GM21526 (cell line): ENCODE measurements at regions not wholly inside any gene's neighbourhood (a gene's known extent, or its start where the extent isn't known, plus 50 kb on each side); places are given as distances from the start of the nearest gene placed in this dataset.

Source experiments
- ATAC-seq: cut with Tn5 transposase; IDR thresholded peaks from one replicate; pipeline ENCODE4 v1.9.1; 2021; ENCODE audit warnings: moderate library complexity; ENCODE audit not compliant: unreplicated experiment, low FRiP score

DNA sequence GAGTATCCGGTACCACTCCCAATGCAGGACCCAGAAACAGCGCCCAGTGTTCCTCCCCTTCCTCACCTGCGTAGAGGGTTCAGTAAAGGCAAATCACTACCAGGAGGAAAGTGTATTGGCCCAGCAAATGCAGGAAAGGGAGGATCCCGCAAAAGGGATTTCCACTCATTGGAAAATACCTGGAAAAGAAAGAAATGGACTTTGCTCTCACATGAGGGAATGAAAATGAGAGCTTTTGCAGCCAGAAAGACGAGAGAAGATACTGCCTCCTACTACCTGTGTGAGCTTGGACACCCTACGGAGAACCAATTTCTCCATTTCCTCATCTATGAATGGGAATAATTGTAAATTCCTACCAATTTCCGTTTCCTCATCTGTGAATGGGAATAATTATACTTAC is 184.1 kb upstream of the PPARGC1A start:
- ATAC-seq: no peak

DNA sequence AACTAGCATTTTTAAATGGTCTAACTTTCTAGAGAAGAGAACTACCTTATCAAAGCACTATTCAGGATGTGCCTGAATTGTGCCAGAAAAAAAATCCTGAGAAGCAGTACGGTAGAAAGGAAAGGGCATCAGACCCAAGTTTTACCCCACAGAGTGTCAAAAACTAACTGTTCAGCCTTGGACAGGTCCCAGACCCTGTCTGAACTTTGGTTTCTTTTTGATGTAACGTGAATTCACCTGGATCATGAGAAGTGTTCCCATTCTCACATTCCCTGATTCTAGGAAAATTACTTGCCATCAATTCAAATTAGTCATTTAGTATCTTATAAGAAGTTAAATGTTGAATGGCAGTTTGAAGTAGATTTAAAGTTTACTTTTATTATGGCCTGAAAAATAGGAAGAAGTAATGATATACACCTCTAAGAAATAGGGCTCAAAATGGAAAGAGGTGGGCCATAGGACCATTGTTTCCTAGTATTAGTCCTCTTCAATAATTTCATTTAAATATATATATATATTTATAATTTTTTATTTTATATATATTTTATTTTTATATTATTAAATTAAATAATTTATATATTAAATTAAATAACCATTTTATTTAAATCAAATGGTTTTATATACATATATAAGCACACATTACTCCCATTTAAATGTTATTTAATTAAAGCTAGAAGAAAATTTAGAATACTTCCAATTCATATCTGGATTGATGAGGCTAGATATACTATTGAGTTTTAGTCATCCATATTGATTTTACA is 181.9 kb upstream of the PPARGC1A start:
- no peak for ATAC-seq

- ATAC-seq: no peak
Measured at GRCh38 chr4:24070117-24070516, 180.3 kb upstream of the PPARGC1A start.

DNA sequence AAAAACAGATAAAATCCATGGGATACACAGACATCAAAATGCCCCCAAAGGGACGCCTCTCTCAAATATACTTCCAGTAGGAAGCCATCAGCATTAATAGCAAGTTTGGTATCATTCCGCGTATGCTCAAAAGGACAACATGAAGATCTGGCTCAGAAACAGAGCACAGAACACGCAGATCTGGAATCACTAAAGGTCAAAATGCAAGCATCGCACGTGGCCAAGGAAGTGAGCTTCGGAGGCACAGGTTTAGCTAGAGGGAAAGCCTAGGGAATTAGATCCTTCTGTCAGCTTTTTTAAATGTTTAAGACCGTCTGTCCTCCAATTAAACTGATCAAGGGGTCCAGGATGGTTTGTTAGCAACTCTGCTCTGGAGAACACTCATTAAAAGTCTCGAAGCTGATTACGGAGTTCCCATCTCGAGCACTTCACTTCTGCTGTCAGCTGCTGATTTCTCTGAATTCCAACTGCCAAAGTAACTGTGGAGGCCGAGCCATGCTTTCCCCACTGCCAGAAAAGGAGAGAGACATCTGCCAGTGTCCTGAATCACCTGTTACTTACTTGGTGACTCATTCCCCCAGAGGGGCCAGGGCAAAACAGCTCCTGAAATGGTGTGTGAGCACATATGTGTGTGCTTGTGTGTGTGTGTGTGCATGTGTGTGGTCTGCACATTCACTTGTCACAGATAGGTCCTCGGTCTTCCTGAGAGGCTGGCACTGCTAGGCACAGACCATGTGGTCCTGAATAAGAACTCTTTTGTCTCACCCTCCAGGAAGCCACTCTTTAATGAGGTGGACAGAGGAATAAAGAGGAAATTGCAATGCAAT is 177.7 kb upstream of the PPARGC1A start:
- no peak for ATAC-seq

- ATAC-seq: no peak
Measured at GRCh38 chr4:24065974-24066373, 176.1 kb upstream of the PPARGC1A start.

DNA sequence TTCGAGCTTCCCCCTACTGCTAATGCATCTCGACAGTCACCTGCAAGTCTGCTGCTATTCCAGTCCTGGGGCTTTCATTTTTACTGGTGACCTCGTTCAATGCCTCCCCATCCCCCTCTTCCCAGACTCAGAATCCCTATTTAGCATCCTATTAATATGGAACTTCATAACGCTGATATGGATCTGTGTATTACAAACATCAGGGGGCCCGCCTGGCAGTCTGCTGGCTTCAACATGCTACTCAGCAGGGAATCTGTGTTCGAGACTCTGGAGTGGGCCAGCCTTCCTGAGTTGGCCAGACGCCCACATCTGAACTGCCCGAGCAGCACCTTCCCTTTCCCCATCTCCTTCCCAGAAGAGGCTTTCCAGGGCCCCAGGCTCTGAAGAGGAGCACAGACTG is 173.9 kb upstream of the PPARGC1A start:
- no peak for ATAC-seq

GRCh38 chr4:24060932-24061331 is 171.1 kb upstream of the PPARGC1A start:
- ATAC-seq: no peak

GRCh38 chr4:24059839-24060238 is 170.0 kb upstream of the PPARGC1A start:
- ATAC-seq: no peak

DNA sequence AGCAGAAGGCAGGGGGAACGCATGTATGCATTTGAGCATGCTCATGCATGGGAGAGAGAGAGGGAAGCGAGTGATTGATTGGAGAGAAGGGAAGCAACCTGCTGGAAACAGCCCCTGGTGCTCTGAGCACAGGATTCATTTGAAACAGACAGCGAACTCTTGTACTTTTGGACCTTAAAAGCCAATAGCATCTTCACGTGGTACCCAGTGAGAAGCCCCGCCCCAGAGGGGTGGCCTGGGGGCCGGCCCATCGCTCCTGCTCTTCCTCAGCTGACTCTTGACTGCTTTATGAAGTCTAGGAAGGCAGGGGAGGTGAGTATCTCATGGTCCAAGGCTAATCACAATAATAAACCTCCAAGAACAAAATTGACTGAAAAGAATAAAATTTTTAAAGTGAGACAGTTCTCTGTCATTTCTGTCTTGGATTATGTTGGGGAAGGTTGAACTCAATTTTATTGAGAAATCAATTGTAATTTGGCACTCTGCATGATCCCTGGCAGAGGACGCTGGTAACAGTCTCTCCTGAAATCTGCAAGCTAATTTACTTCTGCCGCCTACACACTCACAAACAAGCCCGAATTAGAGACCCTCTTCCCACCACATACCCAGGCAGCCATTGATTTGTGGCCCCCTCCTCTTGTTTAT is 168.2 kb upstream of the PPARGC1A start:
- ATAC-seq: no peak

DNA sequence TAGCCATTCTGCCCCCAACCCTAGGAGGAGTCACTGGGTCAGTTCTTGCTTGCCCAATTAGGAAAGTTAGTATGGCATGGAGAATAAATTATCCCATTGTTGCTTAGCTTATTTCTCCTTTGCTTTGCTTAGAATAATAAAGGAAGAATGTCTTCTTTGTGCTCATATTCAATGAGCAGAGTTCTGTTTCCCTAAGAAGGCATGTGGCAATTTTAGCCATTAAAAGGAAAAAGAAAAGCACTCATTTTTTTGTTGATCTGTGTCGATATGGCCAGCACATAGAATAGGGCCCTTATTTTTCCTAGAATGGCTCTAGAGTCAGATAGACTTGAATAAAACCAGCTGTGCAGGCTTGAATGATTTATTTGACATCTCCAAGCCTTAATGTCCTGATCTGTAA is 166.4 kb upstream of the PPARGC1A start:
- ATAC-seq: no peak

DNA sequence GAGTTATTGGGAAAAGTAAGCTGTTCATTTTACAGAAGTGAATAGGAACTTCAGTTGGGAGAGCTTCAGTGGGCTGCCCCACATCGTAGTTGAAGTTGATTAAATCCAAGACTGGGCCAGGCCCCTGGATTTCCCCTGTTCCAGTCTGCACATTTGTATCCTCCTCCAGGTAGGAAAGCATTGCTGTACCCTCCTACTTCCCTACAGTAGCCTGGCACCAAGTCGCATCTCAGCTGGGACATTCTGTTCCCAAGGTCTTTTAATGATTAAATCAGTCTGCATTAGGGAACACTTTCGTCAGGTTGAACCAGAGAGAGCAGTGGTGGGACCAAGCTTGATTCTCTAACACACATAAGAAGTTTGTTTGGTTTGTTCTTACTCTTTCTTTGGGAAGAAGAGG is 165.8 kb upstream of the PPARGC1A start:
- ATAC-seq: no peak

DNA sequence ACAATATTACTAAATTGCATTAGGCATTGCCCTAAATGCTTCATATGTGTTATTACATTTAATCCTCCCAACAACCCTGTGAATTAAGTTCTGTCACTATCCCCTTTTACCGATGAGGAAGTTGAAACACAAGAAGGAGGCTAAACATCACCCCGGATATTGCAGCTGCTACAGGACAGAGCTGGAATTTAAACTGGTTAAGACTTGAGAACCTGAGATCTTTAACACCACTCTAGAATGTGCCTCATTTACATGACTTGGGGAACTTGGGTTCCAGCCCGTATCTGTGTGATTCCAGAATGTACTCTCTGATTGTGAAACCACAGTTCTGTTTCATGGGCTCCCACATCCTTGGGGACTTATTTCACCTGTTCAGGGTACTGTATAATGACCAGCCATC is 165.1 kb upstream of the PPARGC1A start:
- ATAC-seq: no peak

- no peak for ATAC-seq
Measured at GRCh38 chr4:24053934-24054333, 164.1 kb upstream of the PPARGC1A start.

DNA sequence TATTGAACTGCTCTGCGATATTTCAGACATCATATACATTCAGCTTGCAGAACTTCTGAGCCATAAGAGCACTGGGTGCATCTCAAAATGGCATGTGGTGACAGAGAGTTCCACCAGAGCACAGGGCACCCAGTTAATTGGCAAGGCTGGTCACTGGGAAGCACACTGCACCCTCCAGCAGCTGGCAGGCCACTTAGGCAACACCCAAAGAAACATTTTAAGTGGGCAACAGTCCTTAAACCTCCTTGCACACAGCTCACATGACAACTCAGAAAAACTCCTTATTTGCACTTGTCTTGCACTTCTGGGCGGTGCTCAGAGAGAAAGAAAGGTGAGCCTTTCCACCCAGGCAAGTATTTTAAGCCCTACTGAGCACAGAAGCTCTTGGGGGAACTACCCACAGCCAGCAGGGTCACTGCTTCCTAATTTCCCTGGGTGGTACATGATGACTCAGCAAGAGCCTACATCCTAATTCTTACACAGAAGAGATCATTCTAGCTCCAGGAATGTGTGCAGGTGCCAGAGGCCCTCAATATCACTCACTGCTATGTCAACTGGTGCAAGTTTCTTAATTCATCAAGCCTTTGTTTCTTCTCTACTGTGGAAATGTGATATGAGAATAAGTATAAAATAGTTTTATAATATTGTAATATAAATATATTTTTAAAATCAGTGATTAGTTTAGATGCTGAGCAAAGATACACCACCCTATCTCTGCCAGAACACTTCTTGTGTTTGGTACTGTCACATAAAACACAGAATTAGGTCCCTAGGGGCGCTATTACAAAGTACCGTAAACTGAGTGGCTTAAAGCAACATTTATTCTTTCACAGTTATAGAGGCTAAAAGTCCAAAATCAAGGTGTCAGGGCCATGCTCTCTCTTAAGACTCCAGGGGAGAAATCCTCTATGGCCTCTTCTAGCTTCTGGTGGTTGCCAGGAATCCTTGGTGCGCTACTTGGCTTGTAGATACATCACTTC is 155.1 kb upstream of the PPARGC1A start:
- no peak for ATAC-seq

GRCh38 chr4:24042094-24042493 is 152.2 kb upstream of the PPARGC1A start:
- ATAC-seq: no peak

- ATAC-seq: no peak
Measured at GRCh38 chr4:24040811-24041210, 151.0 kb upstream of the PPARGC1A start.

DNA sequence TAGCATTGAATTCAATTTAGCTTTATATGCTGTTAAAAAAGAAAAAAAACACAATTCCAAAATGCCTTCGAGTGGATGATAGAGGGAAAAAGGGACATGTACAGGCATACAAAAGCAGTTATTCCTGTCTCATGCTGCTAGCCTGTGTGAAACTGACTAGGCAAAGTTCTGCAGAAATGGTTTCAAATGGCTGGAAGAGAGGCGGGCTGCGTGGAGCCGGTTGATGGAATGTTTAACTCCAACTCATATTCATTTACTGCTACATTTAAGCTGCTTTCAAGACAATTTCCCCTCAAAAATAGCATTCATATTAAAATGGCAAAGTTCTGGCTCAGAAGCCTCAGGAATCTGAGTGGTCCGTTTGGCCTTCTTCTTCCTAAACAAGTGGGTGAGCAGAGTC is 143.8 kb upstream of the PPARGC1A start:
- no peak for ATAC-seq

- ATAC-seq: no peak
Measured at GRCh38 chr4:24032371-24032989, 142.6 kb upstream of the PPARGC1A start.

GRCh38 chr4:24026596-24026995 is 136.7 kb upstream of the PPARGC1A start:
- no peak for ATAC-seq

GRCh38 chr4:24024605-24025004 is 134.8 kb upstream of the PPARGC1A start:
- ATAC-seq: no peak
